ENCODE measurements at regions not wholly inside any gene's neighbourhood (a gene's known extent, or its start where the extent isn't known, plus 50 kb on each side); places are given as distances from the start of the nearest gene placed in this dataset.

GRCh38 chr7:69204943-69205342, 393.3 kb upstream of the AUTS2 start:
- TF ChIP-seq POLR2A (IDR thresholded peaks at IDR 0.05), result no peak
- TF ChIP-seq, protein P1, sequence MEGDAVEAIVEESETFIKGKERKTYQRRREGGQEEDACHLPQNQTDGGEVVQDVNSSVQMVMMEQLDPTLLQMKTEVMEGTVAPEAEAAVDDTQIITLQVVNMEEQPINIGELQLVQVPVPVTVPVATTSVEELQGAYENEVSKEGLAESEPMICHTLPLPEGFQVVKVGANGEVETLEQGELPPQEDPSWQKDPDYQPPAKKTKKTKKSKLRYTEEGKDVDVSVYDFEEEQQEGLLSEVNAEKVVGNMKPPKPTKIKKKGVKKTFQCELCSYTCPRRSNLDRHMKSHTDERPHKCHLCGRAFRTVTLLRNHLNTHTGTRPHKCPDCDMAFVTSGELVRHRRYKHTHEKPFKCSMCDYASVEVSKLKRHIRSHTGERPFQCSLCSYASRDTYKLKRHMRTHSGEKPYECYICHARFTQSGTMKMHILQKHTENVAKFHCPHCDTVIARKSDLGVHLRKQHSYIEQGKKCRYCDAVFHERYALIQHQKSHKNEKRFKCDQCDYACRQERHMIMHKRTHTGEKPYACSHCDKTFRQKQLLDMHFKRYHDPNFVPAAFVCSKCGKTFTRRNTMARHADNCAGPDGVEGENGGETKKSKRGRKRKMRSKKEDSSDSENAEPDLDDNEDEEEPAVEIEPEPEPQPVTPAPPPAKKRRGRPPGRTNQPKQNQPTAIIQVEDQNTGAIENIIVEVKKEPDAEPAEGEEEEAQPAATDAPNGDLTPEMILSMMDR (IDR thresholded peaks at IDR 0.05), result no peak
